PC-3 (cell line): ENCODE measurements at regions not wholly inside any gene's neighbourhood (a gene's known extent, or its start where the extent isn't known, plus 50 kb on each side); places are given as distances from the start of the nearest gene placed in this dataset.

ENCODE experiments used
- ATAC-seq: fragments of 200-7000 bp; cut with Tn5 transposase; 2 replicates; pipeline ENCODE4 v1.9.1; 2020; ENCODE audit warnings: mild to moderate bottlenecking, moderate library complexity
- BruUV-seq: library from RNA; stranded (reverse); fragments of 400-500 nt; replicated peaks from 2 replicates; lab custom pipeline; 2021; lab: Mats Ljungman, UMichigan
- CTCF ChIA-PET: fragments of 300-600 bp; sonication (Branson Sonifier 250); formaldehyde crosslinking; loops from one replicate; lab custom pipeline; 2022; ENCODE audit warnings: antibody characterized with exemption; lab: Charles Lee
- POLR2A ChIA-PET: fragments of 300-600 bp; sonication (Branson Sonifier 250); formaldehyde crosslinking; loops from one replicate; lab custom pipeline; 2022; ENCODE audit warnings: antibody characterized with exemption; ENCODE audit not compliant: unreplicated experiment; lab: Charles Lee
- DNase-seq: peaks from one replicate; pipeline ENCODE4 v3.0.0-alpha.2; 2015
- H2AFZ ChIP-seq: fragments of 300-600 bp; sonication (generic); 2 replicates; pipeline ENCODE4 v1.6.0; 2016; ENCODE audit warnings: antibody characterized with exemption, low read length
- H3F3A ChIP-seq: fragments of 300-600 bp; sonication (generic); one replicate; pipeline ENCODE4 v1.6.0; 2017; ENCODE audit warnings: antibody characterized with exemption, low read length, control low read depth, mild to moderate bottlenecking; ENCODE audit not compliant: unreplicated experiment
- H3K27ac ChIP-seq: fragments of 300-600 bp; sonication (generic); 2 replicates; pipeline ENCODE4 v1.5.1; 2016; ENCODE audit warnings: mild to moderate bottlenecking, low read length
- H3K27me3 ChIP-seq: fragments of 300-600 bp; sonication (generic); 2 replicates; pipeline ENCODE4 v1.6.1; 2016; ENCODE audit warnings: low read length, mixed read lengths
- H3K36me3 ChIP-seq: fragments of 300-600 bp; sonication (generic); 2 replicates; pipeline ENCODE4 v1.6.1; 2016; ENCODE audit warnings: low read depth, mixed run types, low read length, mixed read lengths
- H3K4me1 ChIP-seq: fragments of 300-600 bp; sonication (generic); 2 replicates; pipeline ENCODE4 v1.5.1; 2016; ENCODE audit warnings: low read length; ENCODE audit not compliant: insufficient read depth
- H3K4me2 ChIP-seq: fragments of 300-600 bp; sonication (generic); 2 replicates; pipeline ENCODE4 v1.6.0; 2016; ENCODE audit warnings: low read length
- H3K4me3 ChIP-seq: fragments of 300-600 bp; sonication (generic); 2 replicates; pipeline ENCODE4 v1.5.1; 2016; ENCODE audit warnings: mild to moderate bottlenecking, low read length, mixed read lengths
- H3K79me2 ChIP-seq: fragments of 300-600 bp; sonication (generic); 2 replicates; pipeline ENCODE4 v1.6.1; 2017; ENCODE audit warnings: low read length, mixed read lengths
- H3K9ac ChIP-seq: fragments of 300-600 bp; sonication (generic); 2 replicates; pipeline ENCODE4 v1.6.0; 2016; ENCODE audit warnings: mild to moderate bottlenecking, low read length
- H3K9me2 ChIP-seq: fragments of 300-600 bp; sonication (generic); replicated peaks from 2 replicates; pipeline ENCODE4 v1.6.1; 2016; ENCODE audit warnings: mixed run types, low read length, mixed read lengths
- H3K9me3 ChIP-seq: fragments of 300-600 bp; sonication (generic); 2 replicates; pipeline ENCODE4 v1.6.1; 2016; ENCODE audit warnings: low read length, mixed read lengths
- H4K20me1 ChIP-seq: fragments of 300-600 bp; sonication (generic); 2 replicates; pipeline ENCODE4 v1.6.1; 2016; ENCODE audit warnings: low read length, mixed read lengths
- CTCF ChIP-seq: fragments of 300-600 bp; sonication (generic); conservative IDR thresholded peaks from 2 replicates; pipeline ENCODE4 v1.5.1; 2017; ENCODE audit warnings: antibody characterized with exemption, low read depth, mild to moderate bottlenecking, low read length
- EZH2 ChIP-seq: fragments of 300-600 bp; sonication (generic); IDR thresholded peaks from one replicate; pipeline ENCODE4 v1.6.1; 2017; ENCODE audit warnings: antibody characterized with exemption, mild to moderate bottlenecking, low read length; ENCODE audit not compliant: unreplicated experiment
- EZH2phosphoT487 ChIP-seq: fragments of 300-600 bp; sonication (generic); IDR thresholded peaks from 2 replicates; pipeline ENCODE4 v1.6.1; 2018; ENCODE audit warnings: mild to moderate bottlenecking, antibody characterized with exemption, low read length, borderline replicate concordance
- intact Hi-C: fragments of 100-400 bp; cut with micrococcal nuclease; formaldehyde crosslinking; loops from 2 replicates; pipeline ENCODE4 v1.9.0; 2023

GRCh38 chr12:31227401-31227981 is 98.5 kb downstream of the SINHCAF start:
- DNase-seq (no peak), ATAC-seq (no peak)
- ChIA-PET CTCF (no interaction called here), POLR2A (no interaction called here)
- H3K4me1 ChIP-seq = no peaks in the 10 kb centered on the region
- H3K9me2 ChIP-seq = no peaks in the 10 kb centered on the region
- H4K20me1 ChIP-seq = no peaks in the 10 kb centered on the region
- no peaks in the 10 kb centered on the region for H3K36me3 ChIP-seq
- no peak overlapping the region for H3K4me2 ChIP-seq
- H3K79me2 ChIP-seq = no peaks in the 10 kb centered on the region
- no peaks in the 10 kb centered on the region for H3F3A ChIP-seq
- no peak overlapping the region for H3K4me3 ChIP-seq
- H2AFZ ChIP-seq = no peak overlapping the region
- intact Hi-C loops = no loop called here
- BruUV-seq = no TSS peak
- H3K9ac ChIP-seq = no peak overlapping the region
- 0 out of 2 replicates have a peak, but pooled peaks cover 5% of the 10 kb centered on the region for H3K27me3 ChIP-seq
- TF ChIP-seq EZH2phosphoT487 = no peak
- no peak for TF ChIP-seq CTCF
- TF ChIP-seq EZH2 = no peak
- H3K9me3 ChIP-seq = no peaks in the 10 kb centered on the region
- H3K27ac ChIP-seq = no peak overlapping the region

- H3K27me3 ChIP-seq = peaks cover 16% of the 10 kb centered on the region
- no peak overlapping the region for H3K27ac ChIP-seq
- H3K9me2 ChIP-seq = no peaks in the 10 kb centered on the region
- ChIA-PET POLR2A (no interaction called here), CTCF (no interaction called here)
- H3K4me1 ChIP-seq = no peaks in the 10 kb centered on the region
- no peaks in the 10 kb centered on the region for H3F3A ChIP-seq
- no peaks in the 10 kb centered on the region for H3K9me3 ChIP-seq
- no peak overlapping the region for H3K4me2 ChIP-seq
- ATAC-seq = no peak
- H2AFZ ChIP-seq = no peak overlapping the region
- intact Hi-C loops = no loop called here
- no peaks in the 10 kb centered on the region for H3K36me3 ChIP-seq
- no peaks in the 10 kb centered on the region for H3K79me2 ChIP-seq
- no peak for DNase-seq
- BruUV-seq = no TSS peak
- no peak overlapping the region for H3K4me3 ChIP-seq
- no peak for TF ChIP-seq EZH2
- TF ChIP-seq EZH2phosphoT487 = no peak
- no peak for TF ChIP-seq CTCF
- H3K9ac ChIP-seq = no peak overlapping the region
- no peaks in the 10 kb centered on the region for H4K20me1 ChIP-seq
Measured at GRCh38 chr12:31228811-31229792, 96.8 kb downstream of the SINHCAF start.
